GM19238 (cell line): ENCODE measurements at regions not wholly inside any gene's neighbourhood (a gene's known extent, or its start where the extent isn't known, plus 50 kb on each side); places are given as distances from the start of the nearest gene placed in this dataset.
"Not testable (repeated sequence)": the region's sequence is repeated elsewhere in the genome, so short reads cannot be mapped to it uniquely, and the experiment has no call there.

ENCODE experiments used
- DNase-seq: peaks from one replicate; pipeline ENCODE4 v3.0.0; 2011; ENCODE audit warnings: low spot score; ENCODE audit not compliant: insufficient read length

- DNase-seq = no peak
These were observed 188.1 kb upstream of the FANCL start for GRCh38 chr2:58429014-58429875.

GRCh38 chr2:58428096-58429013 lies 187.2 kb upstream of the FANCL start:
- no peak for DNase-seq

- DNase-seq = no peak
These were observed 186.5 kb upstream of the FANCL start for GRCh38 chr2:58427572-58428095.

- DNase-seq = no peak
These were observed 184.2 kb upstream of the FANCL start for GRCh38 chr2:58425368-58425767.

- DNase-seq = no peak
These were observed 178.9 kb upstream of the FANCL start for GRCh38 chr2:58419983-58420382.

GRCh38 chr2:58416696-58417095 lies 175.6 kb upstream of the FANCL start:
- DNase-seq = no peak

- DNase-seq = no peak
These were observed 173.4 kb upstream of the FANCL start for GRCh38 chr2:58414506-58414905.

- no peak for DNase-seq
These were observed 169.4 kb upstream of the FANCL start for GRCh38 chr2:58410549-58410948.

- DNase-seq = no peak
These were observed 166.4 kb upstream of the FANCL start for GRCh38 chr2:58407487-58407886.

GRCh38 chr2:58405341-58405740 lies 164.2 kb upstream of the FANCL start:
- DNase-seq = no peak

- no peak for DNase-seq
These were observed 160.8 kb upstream of the FANCL start for GRCh38 chr2:58401936-58402335.

GRCh38 chr2:58398406-58398805 lies 157.3 kb upstream of the FANCL start:
- no peak for DNase-seq

- no peak for DNase-seq
These were observed 146.6 kb upstream of the FANCL start for GRCh38 chr2:58387701-58388100.

GRCh38 chr2:58386904-58387303 lies 145.8 kb upstream of the FANCL start:
- DNase-seq = not testable (repeated sequence)

- DNase-seq = no peak
These were observed 137.0 kb upstream of the FANCL start for GRCh38 chr2:58378152-58378551.

- DNase-seq = no peak
These were observed 136.1 kb upstream of the FANCL start for GRCh38 chr2:58377181-58377580.

- no peak for DNase-seq
These were observed 135.5 kb upstream of the FANCL start for GRCh38 chr2:58376592-58376991.

- no peak for DNase-seq
These were observed 128.5 kb upstream of the FANCL start for GRCh38 chr2:58369594-58369993.

- DNase-seq = no peak
These were observed 123.0 kb upstream of the FANCL start for GRCh38 chr2:58364098-58364497.

- DNase-seq = no peak
These were observed 116.9 kb upstream of the FANCL start for GRCh38 chr2:58358026-58358425.

- no peak for DNase-seq
These were observed 116.4 kb upstream of the FANCL start for GRCh38 chr2:58357521-58357920.

- no peak for DNase-seq
These were observed 113.1 kb upstream of the FANCL start for GRCh38 chr2:58354230-58354629.
